Astrocyte of the spinal cord (primary cell): ENCODE measurements at regions not wholly inside any gene's neighbourhood (a gene's known extent, or its start where the extent isn't known, plus 50 kb on each side); places are given as distances from the start of the nearest gene placed in this dataset.

Source experiments
- DNase-seq: peaks from one replicate; pipeline ENCODE4 v3.0.0; 2011; ENCODE audit warnings: low read depth, low spot score
- H3K4me3 ChIP-seq: 2 replicates; pipeline ENCODE4 v1.5.1; 2011; ENCODE audit warnings: low read depth, mild to moderate bottlenecking, low read length, moderate library complexity
- in situ Hi-C: cut with HindIII; loops from 2 replicates; pipeline ENCODE4 v1.10.0; 2017; ENCODE audit warnings: low sequenced_read_pairs
- TF ChIP-seq, protein P1 (sequence below): IDR thresholded peaks from 2 replicates; pipeline ENCODE4 v1.5.1; 2012; ENCODE audit warnings: low read depth, mild to moderate bottlenecking, low read length, inconsistent platforms

GRCh38 chr1:234760303-234760723, 150.3 kb upstream of the IRF2BP2 start:
- no peak for DNase-seq
- in situ Hi-C loops = no loop called here
- no peak overlapping the region for H3K4me3 ChIP-seq
- TF ChIP-seq, protein P1, sequence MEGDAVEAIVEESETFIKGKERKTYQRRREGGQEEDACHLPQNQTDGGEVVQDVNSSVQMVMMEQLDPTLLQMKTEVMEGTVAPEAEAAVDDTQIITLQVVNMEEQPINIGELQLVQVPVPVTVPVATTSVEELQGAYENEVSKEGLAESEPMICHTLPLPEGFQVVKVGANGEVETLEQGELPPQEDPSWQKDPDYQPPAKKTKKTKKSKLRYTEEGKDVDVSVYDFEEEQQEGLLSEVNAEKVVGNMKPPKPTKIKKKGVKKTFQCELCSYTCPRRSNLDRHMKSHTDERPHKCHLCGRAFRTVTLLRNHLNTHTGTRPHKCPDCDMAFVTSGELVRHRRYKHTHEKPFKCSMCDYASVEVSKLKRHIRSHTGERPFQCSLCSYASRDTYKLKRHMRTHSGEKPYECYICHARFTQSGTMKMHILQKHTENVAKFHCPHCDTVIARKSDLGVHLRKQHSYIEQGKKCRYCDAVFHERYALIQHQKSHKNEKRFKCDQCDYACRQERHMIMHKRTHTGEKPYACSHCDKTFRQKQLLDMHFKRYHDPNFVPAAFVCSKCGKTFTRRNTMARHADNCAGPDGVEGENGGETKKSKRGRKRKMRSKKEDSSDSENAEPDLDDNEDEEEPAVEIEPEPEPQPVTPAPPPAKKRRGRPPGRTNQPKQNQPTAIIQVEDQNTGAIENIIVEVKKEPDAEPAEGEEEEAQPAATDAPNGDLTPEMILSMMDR = no peak

DNA sequence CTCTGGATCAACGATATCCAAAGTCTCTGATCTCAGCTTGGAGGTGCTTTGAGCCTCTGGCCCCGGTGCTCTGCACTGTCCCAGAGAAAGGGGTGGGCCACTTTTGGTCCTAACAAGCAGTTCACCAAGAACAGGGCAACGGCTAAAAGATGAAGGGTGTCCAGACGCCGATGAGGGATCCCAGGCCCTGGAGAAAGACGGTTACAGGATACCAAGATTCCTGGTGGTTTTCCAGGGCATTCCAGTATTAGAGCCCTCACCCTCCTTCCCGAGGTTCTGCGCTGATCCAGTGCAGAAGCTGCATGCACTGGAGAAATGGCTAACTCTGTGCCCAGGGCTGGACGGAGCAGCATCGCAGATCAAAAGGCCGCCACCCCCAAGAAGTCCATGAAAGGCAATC, 149.9 kb upstream of the IRF2BP2 start:
- no peak for DNase-seq
- in situ Hi-C loops = no loop called here
- TF ChIP-seq, protein P1 = no peak
- no peak overlapping the region for H3K4me3 ChIP-seq

DNA sequence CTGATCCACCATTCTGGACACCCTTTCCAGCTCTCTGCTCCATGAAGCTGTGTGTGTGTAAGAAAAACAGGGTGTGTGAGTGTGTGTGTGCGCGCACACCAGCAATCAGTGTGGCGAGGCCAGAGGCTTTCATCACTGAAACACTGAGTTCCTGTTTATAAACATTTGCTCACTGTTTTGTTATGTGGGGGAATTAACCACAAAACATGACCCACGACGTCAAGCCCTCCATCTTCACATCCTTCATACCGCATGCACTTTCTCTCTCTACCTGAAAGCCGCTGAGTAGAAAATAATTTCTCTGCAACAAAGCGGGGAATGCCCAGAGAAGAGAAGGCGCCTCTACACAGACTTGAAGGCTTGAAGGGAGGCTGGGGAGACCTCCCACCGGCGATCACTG, 148.9 kb upstream of the IRF2BP2 start:
- in situ Hi-C loops = no loop called here
- no peak overlapping the region for H3K4me3 ChIP-seq
- TF ChIP-seq, protein P1 = no peak
- DNase-seq = no peak

GRCh38 chr1:234756857-234757256, 146.9 kb upstream of the IRF2BP2 start:
- TF ChIP-seq, protein P1 = no peak
- in situ Hi-C loops = no loop called here
- H3K4me3 ChIP-seq = no peak overlapping the region
- DNase-seq = no peak

DNA sequence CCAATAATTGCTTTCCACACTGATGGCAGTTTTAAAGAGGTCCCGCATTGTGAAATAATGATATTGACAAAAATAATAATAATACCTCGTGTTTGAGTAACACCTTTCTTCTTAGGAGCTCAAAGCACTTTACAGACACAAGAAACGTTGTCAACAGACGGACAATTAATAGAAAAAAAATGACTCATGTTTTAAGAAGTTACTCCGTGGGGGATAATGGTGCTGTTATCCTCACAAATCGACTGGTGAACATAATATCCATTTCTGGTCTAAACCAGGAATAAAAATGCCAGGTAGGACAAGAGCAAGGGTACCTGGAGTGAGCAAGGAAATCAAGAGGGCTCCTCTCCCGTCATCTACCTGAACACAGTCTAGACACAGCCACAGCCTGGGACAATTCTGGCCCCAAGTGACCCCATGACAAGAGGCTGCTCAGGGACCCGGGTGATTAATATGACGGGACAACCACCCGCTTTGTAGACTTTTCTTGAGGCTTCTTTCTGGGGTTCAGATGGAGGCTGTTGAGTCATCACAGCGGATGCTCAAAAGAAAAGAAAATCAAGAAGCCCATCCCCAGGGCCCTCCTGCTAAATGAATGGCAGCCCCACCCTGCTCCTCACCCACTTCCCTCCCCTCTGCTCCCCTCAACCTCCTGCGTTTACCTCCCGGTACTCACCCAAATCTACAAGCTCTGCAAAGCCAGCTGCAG, 146.2 kb upstream of the IRF2BP2 start:
- in situ Hi-C loops = no loop called here
- TF ChIP-seq, protein P1 = no peak
- no peak overlapping the region for H3K4me3 ChIP-seq
- no peak for DNase-seq

DNA sequence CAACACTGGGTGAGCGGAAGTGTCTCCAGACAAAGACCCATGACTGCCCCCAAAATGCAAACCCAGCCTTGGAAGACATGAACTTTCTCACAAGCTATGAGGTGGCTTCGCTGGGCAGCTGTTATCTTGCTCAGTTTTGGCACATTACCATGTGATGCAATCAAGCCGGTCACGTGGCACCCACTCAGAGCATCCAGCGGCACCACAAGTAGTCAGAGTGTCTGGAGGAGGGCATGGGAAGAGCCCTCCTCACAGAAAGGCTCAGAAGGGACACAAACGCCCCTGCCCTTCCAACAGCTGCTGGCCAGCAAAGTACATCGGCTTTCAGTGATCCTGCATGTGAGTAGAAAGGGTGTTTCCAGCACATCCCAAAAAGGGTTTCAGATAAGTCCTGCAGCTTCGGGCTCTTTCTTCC, 145.5 kb upstream of the IRF2BP2 start:
- no peak overlapping the region for H3K4me3 ChIP-seq
- TF ChIP-seq, protein P1 = no peak
- peak; percentile 62 for DNase-seq
- in situ Hi-C loops = no loop called here
